ENCODE measurements at regions not wholly inside any gene's neighbourhood (a gene's known extent, or its start where the extent isn't known, plus 50 kb on each side); places are given as distances from the start of the nearest gene placed in this dataset.

DNA sequence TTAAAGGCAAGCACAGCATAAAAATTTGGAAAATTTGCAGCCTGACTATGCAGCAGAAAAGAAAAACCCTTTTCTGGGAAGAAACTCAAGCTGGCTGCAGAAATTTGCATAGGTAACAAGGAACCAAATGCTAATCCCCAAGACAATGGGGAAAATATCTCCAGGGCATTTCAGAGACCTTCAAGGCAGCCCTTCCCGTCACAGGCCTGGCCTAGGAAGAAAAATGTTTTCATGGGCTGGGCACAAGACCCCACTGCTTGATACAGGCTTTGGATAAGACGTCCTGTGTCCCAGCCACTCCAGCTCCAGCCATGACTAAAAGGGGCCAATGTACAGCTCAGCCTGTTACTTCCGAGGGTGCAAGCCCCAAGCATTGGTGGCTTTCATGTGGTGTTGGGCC is 717.6 kb downstream of the TDRD15 start:
- TF ChIP-seq, protein P1, sequence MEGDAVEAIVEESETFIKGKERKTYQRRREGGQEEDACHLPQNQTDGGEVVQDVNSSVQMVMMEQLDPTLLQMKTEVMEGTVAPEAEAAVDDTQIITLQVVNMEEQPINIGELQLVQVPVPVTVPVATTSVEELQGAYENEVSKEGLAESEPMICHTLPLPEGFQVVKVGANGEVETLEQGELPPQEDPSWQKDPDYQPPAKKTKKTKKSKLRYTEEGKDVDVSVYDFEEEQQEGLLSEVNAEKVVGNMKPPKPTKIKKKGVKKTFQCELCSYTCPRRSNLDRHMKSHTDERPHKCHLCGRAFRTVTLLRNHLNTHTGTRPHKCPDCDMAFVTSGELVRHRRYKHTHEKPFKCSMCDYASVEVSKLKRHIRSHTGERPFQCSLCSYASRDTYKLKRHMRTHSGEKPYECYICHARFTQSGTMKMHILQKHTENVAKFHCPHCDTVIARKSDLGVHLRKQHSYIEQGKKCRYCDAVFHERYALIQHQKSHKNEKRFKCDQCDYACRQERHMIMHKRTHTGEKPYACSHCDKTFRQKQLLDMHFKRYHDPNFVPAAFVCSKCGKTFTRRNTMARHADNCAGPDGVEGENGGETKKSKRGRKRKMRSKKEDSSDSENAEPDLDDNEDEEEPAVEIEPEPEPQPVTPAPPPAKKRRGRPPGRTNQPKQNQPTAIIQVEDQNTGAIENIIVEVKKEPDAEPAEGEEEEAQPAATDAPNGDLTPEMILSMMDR (IDR thresholded peaks at IDR 0.05 in 4 of 5, conservative IDR thresholded peaks at IDR 0.05 in 1 of 5), result no peak
- no peak for TF ChIP-seq POLR2A (IDR thresholded peaks at IDR 0.05)

Measured in gastrocnemius medialis (tissue), 4 donors.